Epidermal melanocyte (primary cell): ENCODE measurements at regions not wholly inside any gene's neighbourhood (a gene's known extent, or its start where the extent isn't known, plus 50 kb on each side); places are given as distances from the start of the nearest gene placed in this dataset.
A peak's percentile ranks its signal among the peaks of the same experiment; 100 is the strongest.

Experiments used
- DNase-seq: peaks from one replicate; pipeline ENCODE4 v3.0.0; 2011; ENCODE audit warnings: low spot score; ENCODE audit not compliant: insufficient read length

- peak; percentile 2 for DNase-seq
Observed at GRCh38 chr15:70171256-70171886, 73.7 kb upstream of the TLE3 start.

GRCh38 chr15:70170096-70170699, 72.5 kb upstream of the TLE3 start:
- peak; percentile 7 for DNase-seq

GRCh38 chr15:70169147-70169546, 71.4 kb upstream of the TLE3 start:
- no peak for DNase-seq

DNA sequence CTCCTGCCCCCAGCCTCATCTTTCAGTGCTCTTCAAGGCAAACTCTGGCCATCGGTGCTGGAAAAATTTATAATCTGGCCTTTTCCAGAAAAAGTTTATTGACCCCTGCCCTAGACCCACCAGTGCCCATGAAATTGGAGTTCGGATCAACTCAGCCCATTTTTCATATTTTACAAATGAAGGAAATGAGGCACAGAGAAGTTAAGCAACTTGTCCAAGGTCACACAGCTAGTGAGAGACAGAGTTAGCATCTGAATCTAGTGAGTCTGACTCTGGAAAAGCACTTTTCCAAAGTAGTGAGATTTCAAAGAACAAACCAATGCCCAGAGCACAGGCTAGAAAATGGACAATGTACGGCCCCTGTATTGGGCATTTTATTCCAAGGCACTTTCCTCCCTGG, 69.4 kb upstream of the TLE3 start:
- no peak for DNase-seq

- DNase-seq, result no peak
Observed at GRCh38 chr15:70166506-70167087, 68.9 kb upstream of the TLE3 start.

- no peak for DNase-seq
Observed at GRCh38 chr15:70165716-70166284, 68.1 kb upstream of the TLE3 start.

GRCh38 chr15:70164910-70165715, 67.4 kb upstream of the TLE3 start:
- DNase-seq, result no peak

DNA sequence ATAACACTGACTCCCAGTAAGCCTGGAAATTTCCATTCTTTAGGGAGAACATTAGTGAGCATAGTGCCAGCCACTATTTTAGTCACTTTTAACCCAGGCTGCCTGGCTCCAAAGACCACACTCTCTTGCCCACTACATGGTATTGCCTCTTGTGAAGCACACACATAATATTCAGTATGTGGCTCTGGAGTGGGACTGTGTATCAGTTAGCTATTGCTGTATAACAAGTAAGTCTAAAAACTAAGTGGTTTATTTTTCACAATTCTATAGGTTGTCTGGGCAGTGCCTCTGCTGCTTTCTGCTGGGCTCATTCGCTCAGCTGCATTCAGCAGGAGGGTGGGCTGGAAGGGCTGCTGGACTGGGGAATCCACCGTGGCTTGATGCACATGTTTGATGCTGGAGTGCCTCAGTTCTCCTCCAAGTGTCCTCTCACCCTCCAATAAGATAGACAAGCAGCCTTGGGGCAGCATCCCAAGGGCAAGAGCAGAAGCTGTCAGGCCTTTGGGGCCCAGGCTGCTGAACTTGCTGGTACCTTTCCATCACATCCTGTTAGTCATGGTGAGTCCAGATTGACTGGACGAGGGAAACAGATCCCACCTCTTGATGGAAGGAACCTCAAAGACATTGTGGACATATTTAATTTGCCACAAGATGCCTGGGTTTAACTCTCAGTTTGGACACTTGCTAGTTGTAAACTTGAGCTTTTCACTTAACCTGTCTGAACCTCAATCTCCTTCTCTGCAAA, 66.6 kb upstream of the TLE3 start:
- no peak for DNase-seq

GRCh38 chr15:70160803-70161565, 63.3 kb upstream of the TLE3 start:
- no peak for DNase-seq

GRCh38 chr15:70160267-70160666, 62.5 kb upstream of the TLE3 start:
- DNase-seq, result no peak

DNA sequence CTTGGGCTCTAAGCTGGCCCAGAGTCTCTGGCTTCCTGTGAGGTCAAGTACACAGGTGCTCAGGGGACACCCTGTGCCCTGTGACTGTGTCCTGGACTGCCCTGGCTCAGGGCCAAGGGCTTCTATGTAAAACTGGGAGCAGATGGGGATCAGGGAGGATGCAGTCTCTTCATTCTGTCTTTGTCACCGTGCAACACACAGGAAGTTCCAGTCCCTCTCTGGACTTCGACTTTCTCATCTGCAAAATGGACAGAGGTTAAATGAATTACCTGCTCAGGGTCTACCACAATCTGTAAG, 61.9 kb upstream of the TLE3 start:
- no peak for DNase-seq

- no peak for DNase-seq
Observed at GRCh38 chr15:70159001-70159712, 61.4 kb upstream of the TLE3 start.

DNA sequence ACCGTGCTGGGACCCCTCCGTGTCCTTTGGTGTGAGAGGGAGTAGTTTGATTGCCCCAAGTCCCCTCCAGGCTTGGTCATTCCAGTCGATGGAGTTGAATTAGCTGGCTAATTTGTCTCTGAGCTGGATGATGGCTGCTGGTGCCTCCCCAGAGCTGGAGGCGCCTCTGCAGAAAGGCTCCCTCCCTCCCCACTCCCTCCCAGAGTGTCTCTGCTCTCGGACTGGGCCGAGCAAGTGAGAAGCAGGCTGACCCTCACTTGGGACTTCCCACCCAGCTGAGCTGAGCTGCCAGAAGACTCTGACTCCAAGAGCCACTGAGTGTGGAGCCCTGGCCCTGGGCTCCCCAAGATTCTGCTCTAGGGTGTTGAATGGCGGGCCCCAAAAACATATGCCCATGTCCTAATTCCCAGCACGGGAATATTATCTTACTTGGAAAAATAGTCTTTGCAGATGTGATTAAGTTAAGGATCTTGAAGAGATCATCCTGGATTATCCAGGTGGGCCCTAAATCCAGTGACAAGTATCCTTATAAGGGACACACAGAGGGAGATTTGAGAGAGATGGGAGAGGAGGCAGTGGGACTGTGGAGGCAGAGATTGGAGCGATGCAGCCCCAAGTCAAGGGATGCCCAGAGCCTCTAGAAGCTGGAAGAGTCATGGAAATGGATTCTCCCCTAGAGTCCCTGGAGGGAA, 60.7 kb upstream of the TLE3 start:
- no peak for DNase-seq

DNA sequence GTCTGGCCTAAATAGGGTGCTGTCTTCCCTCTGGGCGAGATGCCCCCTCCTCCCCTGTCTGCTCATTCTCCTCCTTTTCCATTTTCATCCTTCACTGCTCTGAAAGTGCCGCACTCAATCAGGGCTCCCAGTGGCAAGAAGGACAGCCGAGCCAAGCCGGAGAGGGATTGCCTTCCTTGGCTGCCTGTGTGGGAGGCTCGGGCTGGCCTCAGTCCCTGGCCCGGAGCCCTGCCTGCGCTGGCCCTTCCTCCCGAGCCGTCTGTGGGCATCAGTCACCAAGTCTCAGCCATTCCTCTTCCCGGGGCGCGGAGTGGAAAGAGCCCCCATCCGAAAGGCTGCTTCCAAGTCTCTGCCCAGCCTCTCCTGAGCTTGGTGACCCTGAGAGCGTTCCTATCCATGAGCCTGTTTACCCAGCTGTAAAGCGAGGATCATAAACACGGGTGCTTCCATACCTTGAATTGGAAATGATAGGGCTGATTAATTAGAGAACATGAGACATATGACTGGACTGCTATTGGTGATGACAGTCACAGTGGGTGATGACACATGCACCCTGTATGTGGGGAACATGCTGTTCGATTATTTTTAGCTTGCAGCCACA, 59.1 kb upstream of the TLE3 start:
- no peak for DNase-seq

DNA sequence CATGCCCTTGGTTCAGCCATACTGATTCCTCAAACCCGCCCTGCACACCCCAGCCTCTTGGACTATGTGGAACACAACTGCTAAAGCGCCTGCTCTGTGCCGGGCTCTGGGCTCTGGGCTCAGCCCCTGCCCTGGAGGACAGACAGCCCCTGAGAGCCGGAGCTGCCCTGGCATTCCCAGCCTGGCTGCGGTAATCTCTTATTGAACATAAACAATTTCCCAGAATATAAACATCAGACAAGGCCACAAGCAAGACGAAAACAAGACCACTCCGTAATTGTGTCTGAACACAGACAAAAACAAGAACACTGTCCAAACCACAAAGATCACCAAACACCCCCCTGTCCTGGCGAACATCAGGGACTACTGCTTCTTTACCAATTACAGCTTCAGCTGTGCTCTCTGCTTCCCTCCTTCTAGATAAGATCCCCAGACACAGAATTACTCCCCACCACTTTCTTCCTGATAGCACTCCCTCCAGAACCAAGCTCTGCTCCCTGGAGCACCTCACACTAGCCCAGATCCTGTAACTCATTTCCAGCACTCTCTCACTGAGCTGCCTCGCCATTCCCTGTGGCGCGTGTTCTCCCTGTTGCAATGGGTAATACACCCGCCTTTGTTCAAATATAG, 57.1 kb upstream of the TLE3 start:
- DNase-seq, result no peak

DNA sequence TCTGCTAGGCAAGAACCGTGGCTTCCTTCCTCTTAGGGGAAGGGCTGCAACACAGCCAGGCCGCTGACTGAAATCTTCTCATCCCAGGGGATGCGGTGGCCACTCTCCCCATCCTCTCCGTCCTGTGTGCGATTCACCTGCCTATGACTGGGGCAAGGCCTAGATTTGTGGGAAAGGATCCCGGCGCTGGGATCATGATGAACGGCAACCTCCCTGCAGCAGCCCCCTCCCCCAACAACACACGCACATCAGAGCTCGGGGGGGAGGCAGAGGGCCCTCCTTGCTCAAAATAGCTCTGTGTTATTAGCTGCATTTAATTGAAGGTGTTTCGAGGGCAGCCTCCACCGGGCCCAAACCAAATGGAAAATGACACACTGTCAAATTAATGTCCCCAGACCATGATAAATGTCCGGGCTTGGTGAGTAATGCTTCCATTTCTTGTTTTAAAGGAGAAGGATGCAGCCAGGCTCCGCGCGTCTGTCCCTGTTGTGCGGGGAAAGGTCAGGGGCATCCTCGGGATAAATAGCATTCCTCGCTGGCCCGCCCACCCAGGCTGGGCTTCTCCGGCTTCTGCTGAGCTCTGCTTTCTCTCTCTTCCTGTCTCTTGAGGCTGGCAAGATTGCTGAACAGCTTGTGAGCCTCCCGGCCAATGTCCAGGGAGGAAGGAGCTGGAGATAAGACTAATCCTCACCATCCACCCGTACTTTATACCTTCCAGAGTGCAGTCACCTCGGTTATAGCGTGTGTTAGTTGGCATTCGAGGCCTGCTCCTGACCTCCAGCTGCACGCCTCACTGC, 56.4 kb upstream of the TLE3 start:
- DNase-seq, result no peak

- DNase-seq, result no peak
Observed at GRCh38 chr15:70152070-70152480, 54.4 kb upstream of the TLE3 start.

GRCh38 chr15:70151462-70151861, 53.7 kb upstream of the TLE3 start:
- DNase-seq, result no peak
